GM20000 (cell line): ENCODE measurements at regions not wholly inside any gene's neighbourhood (a gene's known extent, or its start where the extent isn't known, plus 50 kb on each side); places are given as distances from the start of the nearest gene placed in this dataset.

Experiments
- DNase-seq: peaks from one replicate; pipeline ENCODE4 v3.0.0; 2012; ENCODE audit warnings: low spot score
- TF ChIP-seq, protein P1 (sequence below): IDR thresholded peaks from 2 replicates; pipeline ENCODE4 v1.5.1; 2012; ENCODE audit warnings: mild to moderate bottlenecking, control low read depth; ENCODE audit errors: extremely low read depth, missing control alignments

DNA sequence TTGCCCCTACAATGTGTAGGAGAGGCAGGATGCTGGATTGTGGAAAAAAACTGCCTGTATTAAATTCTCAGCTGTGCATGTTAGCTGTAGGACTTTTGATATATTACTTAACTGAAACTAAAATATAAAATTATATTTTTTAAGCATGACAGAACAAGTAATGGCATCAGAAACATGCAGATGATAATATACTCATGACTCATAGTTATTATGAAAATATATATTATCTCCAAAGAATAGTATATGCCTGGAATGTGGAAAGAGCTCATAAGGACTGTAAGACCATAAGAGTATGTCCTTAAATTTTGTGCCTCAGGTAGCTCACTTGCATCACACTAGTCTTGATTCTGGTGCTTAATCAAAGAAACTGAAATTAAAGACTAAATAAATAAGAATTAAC lies 1100.6 kb downstream of the TECRL start:
- TF ChIP-seq, protein P1, sequence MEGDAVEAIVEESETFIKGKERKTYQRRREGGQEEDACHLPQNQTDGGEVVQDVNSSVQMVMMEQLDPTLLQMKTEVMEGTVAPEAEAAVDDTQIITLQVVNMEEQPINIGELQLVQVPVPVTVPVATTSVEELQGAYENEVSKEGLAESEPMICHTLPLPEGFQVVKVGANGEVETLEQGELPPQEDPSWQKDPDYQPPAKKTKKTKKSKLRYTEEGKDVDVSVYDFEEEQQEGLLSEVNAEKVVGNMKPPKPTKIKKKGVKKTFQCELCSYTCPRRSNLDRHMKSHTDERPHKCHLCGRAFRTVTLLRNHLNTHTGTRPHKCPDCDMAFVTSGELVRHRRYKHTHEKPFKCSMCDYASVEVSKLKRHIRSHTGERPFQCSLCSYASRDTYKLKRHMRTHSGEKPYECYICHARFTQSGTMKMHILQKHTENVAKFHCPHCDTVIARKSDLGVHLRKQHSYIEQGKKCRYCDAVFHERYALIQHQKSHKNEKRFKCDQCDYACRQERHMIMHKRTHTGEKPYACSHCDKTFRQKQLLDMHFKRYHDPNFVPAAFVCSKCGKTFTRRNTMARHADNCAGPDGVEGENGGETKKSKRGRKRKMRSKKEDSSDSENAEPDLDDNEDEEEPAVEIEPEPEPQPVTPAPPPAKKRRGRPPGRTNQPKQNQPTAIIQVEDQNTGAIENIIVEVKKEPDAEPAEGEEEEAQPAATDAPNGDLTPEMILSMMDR: no peak

DNA sequence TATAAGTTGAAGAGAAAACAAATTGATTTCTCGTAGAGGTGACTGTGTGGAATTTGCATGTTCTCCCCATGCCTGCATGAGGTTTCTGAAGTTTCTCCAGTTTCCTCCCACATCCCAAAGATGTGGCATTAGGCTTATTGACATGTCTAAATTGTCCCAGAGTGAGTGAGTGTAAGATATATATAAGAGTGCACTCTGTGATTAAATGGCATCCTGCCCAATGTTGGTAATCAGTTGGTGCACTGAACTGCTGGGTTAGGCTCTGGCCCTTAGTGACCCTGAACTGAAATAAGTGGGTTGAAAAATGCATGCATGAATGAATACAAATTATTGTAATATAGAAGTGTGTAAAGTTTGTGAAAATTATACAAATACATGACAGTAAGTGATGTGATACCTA lies 1106.5 kb downstream of the TECRL start:
- TF ChIP-seq, protein P1: no peak
- DNase-seq: no peak

More for the DNA sequence above, 1100.6 kb downstream of the TECRL start:
- DNase-seq: no peak

DNA sequence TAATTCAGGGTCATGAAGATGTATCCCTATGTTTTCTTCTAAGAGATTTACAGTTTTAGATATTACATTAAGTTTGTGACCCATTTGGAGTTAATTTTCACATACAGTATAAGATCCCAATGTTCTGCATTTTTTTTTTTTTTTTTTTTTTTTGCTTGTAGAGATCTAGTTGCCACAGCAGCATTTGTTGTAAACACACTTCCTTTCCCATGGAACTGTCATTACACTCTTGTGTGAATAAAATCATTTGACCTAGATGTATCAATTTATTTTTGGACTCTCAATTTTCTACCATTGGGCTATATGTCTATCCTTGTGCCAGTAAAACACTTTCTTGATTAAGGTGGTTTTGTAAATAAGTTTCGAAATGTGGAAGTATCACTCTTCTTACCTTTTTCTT lies 1107.2 kb downstream of the TECRL start:
- no peak for DNase-seq
- TF ChIP-seq, protein P1: no peak

DNA sequence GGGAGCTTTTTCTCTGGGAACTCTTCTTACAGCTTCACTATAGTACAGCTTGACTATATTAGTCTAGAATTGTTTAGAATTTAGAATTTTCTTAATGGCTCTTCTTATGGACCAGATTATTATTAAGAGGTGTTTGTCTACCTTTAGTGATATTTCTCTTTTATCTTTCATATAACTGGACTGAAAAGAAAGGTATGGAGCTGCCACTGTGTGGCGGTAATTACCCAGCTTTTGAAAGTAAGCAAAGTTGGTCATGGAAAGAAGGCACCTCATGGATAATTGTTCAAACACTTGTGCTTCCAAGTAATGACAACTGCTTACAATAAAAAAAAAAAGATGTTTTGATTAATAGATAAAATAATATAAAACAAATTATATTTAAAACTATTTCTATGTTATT lies 1112.5 kb downstream of the TECRL start:
- DNase-seq: no peak
- TF ChIP-seq, protein P1: no peak

DNA sequence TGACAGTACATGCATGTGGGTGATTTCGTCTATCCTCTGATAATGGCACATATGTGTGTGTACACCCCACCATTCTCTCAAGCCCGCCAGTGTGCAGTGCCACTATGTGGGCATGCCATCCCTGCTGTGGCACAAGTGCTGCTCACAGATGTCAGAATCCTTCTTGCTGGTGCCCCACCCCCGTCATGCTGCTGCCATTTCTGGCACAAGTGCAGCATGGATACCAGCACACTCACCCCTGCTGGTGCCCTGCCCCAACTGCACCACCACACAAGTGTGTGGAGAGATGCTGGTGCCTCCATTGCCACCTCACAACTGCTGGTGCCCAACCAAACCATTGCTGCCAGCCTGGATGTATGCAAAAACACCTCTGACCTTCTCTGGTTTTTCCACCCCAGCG lies 1133.8 kb downstream of the TECRL start:
- DNase-seq: no peak
- TF ChIP-seq, protein P1: no peak

DNA sequence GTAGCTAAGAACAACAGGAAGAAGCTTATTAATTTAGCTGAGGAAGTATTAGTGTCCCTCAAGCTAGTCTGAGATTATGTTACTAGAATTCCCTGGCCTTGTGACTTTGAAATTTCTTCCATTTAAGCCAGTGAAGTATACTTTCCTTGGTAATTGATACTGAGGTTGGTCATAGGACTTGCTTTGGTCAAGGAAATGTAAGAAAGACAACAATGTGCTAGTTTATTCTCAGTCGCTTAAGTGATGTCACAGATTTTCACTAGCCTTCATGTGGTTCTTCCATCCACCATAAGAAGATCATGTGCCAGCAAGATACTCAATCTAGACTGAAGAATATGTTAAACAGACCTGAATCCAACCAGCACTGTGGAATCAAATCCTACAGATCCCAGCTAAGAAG lies 1140.1 kb downstream of the TECRL start:
- DNase-seq: no peak
- TF ChIP-seq, protein P1: no peak

DNA sequence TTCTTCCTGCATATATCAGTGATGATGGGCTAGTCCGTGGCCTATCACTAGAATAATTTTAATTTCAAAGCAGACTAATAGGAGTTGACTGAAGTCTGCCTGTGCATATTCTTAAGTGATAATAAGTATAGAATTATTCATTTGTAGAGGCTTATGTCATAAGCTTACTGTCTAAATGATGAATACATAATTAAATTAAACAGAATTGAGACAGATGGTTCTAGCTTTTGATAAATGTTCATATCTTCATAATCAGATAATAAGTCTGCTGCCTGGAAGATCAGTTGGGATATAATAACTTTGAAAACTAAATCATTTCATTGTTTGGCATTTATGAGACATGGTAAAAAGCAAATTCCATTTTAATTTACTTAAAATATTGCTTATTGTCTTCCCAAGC lies 1175.6 kb downstream of the TECRL start:
- no peak for DNase-seq
- TF ChIP-seq, protein P1: no peak
